IgD-negative memory B cell (primary cell): ENCODE measurements at regions not wholly inside any gene's neighbourhood (a gene's known extent, or its start where the extent isn't known, plus 50 kb on each side); places are given as distances from the start of the nearest gene placed in this dataset.

ENCODE experiments used
- H3K27ac Mint-ChIP-seq, 3 donors: one replicate each; pipeline ENCODE4 v1.8.0; 2020 to 2022; ENCODE audit warnings: mild to moderate bottlenecking in 3 of 3, mixed read lengths in 3 of 3, moderate library complexity in 1 of 3
- H3K27me3 Mint-ChIP-seq: one replicate; pipeline ENCODE4 v1.8.0; 2021; ENCODE audit warnings: mixed read lengths
- H3K36me3 Mint-ChIP-seq: one replicate; pipeline ENCODE4 v1.8.0; 2020; ENCODE audit warnings: mild to moderate bottlenecking, mixed read lengths
- H3K4me1 Mint-ChIP-seq, 3 donors: one replicate each; pipeline ENCODE4 v1.8.0; 2020 to 2022; ENCODE audit warnings: mixed read lengths in 3 of 3, mild to moderate bottlenecking in 1 of 3
- H3K4me3 Mint-ChIP-seq, 4 donors: one replicate each; pipeline ENCODE4 v1.8.0; 2020 to 2022; ENCODE audit warnings: mild to moderate bottlenecking in 4 of 4, mixed read lengths in 4 of 4, moderate library complexity in 3 of 4
- H3K9me3 Mint-ChIP-seq, 3 donors: one replicate each; pipeline ENCODE4 v1.8.0; 2020 to 2021; ENCODE audit warnings: mixed read lengths in 3 of 3, mild to moderate bottlenecking in 1 of 3

DNA sequence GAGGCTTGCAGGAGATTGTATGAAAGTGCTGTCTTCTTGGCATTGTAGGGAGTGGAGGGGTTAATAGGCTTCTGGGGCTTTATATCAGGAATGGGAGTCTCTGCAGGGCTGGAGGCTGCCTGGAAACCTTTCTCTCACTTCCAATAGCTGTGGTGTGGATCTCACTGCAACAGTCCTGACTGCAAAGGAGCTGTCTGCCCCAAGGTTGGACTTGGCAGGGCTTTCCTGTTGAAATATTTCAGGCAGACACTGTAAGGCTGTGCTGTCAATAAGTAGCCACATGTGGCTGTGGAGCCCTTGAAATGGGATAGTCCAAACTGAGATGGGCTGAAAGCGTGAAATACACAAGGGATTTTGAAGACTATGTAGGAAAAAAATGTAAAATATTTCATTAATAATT is 399.1 kb upstream of the SPRED2 start:
- Mint-ChIP-seq H3K4me3 (no peak overlapping the region), H3K36me3 (no peaks in the 10 kb centered on the region), H3K9me3 (no peaks in the 10 kb centered on the region), H3K27me3 (peaks cover 9% of the 10 kb centered on the region), H3K4me1 (no peaks in the 10 kb centered on the region), H3K27ac (no peak overlapping the region)

DNA sequence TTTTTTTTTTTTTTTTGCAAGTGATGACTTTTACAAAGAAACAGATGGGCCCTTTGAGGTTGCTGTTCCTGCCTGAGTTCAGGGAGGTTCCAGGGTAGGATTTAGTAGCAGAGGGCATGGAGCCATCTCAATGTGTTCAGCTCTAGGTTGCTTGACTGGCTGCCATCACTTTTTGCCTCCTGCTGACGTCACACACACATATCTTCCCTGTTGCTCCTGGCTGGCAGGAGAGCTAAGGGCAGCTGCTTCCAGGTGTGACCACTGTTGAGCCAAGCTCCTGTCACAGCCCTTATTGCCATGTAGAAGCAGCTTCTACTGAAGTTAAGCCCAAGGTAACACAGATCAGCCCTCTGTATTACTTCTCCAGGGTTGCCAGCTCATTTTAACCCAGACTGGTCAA is 394.2 kb upstream of the SPRED2 start:
- H3K27ac Mint-ChIP-seq: no peak overlapping the region
- peaks cover 12% of the 10 kb centered on the region for H3K27me3 Mint-ChIP-seq

DNA sequence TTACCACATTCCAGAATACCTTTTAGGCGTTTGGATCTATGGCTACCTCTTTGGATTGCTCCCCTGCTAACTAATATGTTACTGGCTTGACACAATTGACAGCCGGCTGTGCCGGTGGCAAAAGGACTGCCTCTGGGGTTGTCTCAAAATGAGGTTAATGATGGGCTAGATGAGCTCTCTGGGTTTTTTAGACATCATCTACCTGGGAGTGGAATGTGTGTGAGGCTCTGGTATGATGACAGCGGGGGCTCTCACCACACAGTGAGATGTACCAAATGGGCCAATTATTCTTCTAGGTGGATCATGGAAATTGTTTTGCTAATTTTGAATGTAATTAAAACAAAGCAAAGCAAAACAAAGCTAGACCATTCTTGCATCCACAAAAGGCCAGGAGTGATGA is 391.1 kb upstream of the SPRED2 start:
- no peaks in the 10 kb centered on the region for H3K4me1 Mint-ChIP-seq

More for the DNA sequence above, 394.2 kb upstream of the SPRED2 start:
- Mint-ChIP-seq H3K36me3 (no peaks in the 10 kb centered on the region), H3K4me1 (no peaks in the 10 kb centered on the region), H3K4me3 (no peak overlapping the region), H3K9me3 (peaks cover 0 to 3% (median 2%) of the 10 kb centered on the region in 3 donors)

DNA sequence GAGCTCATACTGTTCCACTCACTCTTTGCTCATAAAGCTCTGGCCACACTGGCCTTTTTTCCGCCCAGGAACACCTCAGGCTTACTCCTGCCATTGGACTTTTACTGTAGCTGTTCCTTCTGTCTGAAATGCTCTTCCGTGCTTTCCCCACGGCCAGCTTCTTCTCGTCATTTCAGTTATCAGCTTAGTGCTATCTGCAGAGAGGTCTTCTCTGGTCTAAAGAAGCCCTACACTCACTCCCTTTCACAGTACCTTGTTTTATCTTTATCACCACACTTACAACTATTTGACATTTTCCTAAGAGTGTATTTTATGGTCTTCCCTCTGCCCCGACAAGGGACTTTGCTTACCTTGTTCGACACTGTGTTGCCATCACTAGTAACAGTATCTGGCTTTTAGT is 388.1 kb upstream of the SPRED2 start:
- Mint-ChIP-seq H3K27me3 (peaks cover 4% of the 10 kb centered on the region), H3K36me3 (no peaks in the 10 kb centered on the region), H3K27ac (no peak overlapping the region), H3K4me3 (no peak overlapping the region), H3K4me1 (no peaks in the 10 kb centered on the region), H3K9me3 (peaks cover 0 to 4% (median 2%) of the 10 kb centered on the region in 3 donors)

More for the DNA sequence above, 391.1 kb upstream of the SPRED2 start:
- H3K27me3 Mint-ChIP-seq: peaks cover 4% of the 10 kb centered on the region
- H3K36me3 Mint-ChIP-seq: no peaks in the 10 kb centered on the region
- H3K4me3 Mint-ChIP-seq: no peak overlapping the region
- peaks cover 0 to 4% (median 2%) of the 10 kb centered on the region in 3 donors for H3K9me3 Mint-ChIP-seq
- no peak overlapping the region for H3K27ac Mint-ChIP-seq

DNA sequence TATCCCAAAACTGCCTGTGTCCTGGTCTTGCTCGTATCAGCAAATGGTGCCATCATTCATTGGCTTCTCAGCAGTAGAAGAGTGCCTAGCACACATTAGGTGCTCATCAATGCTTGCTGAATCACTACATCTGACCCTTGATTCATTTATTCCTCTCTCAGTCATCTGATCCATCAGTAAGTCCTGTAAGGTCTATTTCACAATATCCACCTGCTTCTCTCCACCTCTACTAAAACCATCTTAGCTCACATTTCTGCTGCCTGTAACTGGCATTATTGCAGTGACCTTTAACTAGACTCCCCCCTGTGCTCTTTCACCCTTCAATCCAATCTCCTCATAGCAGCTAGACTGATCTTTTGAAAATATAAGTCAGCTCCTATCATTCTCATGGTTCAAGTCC is 387.6 kb upstream of the SPRED2 start:
- Mint-ChIP-seq H3K4me3 (no peak overlapping the region), H3K36me3 (no peaks in the 10 kb centered on the region), H3K27ac (no peak overlapping the region), H3K27me3 (peaks cover 4% of the 10 kb centered on the region), H3K4me1 (no peaks in the 10 kb centered on the region), H3K9me3 (peaks cover 0 to 4% (median 2%) of the 10 kb centered on the region in 3 donors)

DNA sequence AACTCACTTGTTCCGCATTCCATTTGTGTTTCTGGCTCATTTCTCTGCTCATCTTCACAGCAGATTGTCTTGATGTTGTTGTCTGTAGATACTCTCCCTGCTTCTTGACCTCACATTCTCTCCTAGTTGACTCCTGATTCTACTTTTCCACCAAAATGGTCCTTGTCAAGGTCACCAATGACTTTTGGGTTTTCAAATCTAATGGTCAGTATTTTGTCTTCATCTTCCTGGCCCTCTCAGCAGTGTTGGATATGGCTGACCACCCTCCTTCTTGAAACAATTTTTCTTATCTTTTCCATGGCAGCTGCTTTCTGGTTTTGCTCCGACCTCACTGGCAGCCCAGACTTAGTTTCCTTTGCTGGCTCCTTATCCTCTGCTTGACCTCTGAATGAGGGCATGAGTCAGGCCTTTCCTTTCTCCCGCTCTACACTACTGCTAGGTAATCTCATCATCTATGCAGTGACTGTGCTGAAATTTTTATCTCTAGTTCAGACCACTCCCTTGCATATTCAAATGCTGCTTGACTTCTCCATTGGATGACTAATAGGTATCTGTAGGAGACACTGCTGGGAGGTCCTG is 386.6 kb upstream of the SPRED2 start:
- Mint-ChIP-seq H3K27me3 (peaks cover 4% of the 10 kb centered on the region), H3K9me3 (peaks cover 0 to 4% (median 2%) of the 10 kb centered on the region in 3 donors), H3K4me1 (no peaks in the 10 kb centered on the region), H3K27ac (no peak overlapping the region), H3K4me3 (no peak overlapping the region), H3K36me3 (no peaks in the 10 kb centered on the region)

DNA sequence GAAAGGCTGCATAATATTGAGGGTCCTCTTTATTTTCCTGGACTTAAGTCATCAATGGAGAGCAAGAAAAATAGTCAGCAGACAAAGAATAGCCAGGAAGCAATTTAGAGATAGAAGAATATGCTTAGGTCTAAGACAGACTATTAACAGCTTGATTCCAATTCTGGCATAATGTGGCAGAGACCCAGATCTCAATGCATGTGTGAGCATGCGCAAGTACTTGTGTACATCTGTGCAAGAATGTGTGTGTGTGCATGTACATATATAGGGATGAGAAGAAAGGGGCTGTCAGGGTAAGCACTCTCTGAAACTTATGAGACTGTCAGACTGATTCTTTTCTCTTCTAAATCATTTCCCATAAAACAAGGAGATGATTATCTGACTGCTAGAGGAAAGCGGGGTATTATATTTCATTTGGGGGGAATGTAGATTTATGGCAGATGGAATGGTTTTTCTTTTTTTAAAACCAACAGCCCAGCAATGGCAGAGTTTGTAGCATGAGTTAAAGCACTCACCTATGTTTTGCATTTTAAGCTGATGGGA is 381.3 kb upstream of the SPRED2 start:
- Mint-ChIP-seq H3K27ac (no peak overlapping the region), H3K36me3 (no peaks in the 10 kb centered on the region), H3K4me1 (no peaks in the 10 kb centered on the region), H3K9me3 (peaks cover 1 to 3% (median 2%) of the 10 kb centered on the region in 3 donors), H3K27me3 (no peaks in the 10 kb centered on the region), H3K4me3 (no peak overlapping the region)

DNA sequence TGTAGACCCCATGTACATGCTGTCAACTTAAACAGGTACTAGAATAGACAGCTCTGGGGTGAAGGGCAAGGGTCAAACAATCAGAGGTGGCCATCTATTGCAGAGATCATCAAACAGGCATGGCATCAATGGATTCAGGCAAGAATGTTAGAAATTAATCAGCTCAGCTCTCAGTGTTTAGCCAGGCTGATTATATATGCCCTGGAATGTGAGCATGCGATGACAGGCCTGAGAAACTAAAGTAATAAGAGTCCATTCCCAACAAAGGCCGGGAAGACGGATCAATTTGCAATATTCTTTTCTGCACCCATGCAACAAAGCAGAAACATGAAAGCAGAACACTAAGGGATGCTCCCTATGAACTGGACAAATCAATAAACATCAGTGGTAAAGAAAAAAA is 380.5 kb upstream of the SPRED2 start:
- H3K4me3 Mint-ChIP-seq: no peak overlapping the region
- H3K27ac Mint-ChIP-seq: no peak overlapping the region
- H3K9me3 Mint-ChIP-seq: peaks cover 4 to 11% (median 4%) of the 10 kb centered on the region in 3 donors
- peaks cover 2% of the 10 kb centered on the region for H3K36me3 Mint-ChIP-seq
- no peaks in the 10 kb centered on the region for H3K4me1 Mint-ChIP-seq
- no peaks in the 10 kb centered on the region for H3K27me3 Mint-ChIP-seq

DNA sequence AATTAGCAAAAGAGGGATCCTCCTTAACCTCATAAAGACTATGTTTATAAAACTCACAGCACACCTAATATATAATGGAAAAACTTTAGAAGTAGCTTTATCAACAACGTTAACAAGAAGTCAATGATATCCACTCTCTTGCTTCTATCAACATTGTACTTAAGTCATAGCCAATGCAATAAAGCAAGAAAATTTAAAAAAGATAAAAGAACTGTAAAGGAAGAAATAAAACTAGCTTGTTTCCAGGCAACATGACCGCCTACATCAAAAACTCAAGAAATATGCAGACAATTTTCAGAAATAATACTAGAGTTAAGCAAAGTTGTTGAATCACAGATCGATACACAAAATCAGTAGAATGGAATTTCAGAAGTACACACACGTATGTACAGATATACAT is 375.5 kb upstream of the SPRED2 start:
- no peaks in the 10 kb centered on the region for H3K4me1 Mint-ChIP-seq
- H3K4me3 Mint-ChIP-seq: no peak overlapping the region
- peaks cover 3% of the 10 kb centered on the region for H3K27me3 Mint-ChIP-seq
- H3K27ac Mint-ChIP-seq: no peak overlapping the region
- peaks cover 7% of the 10 kb centered on the region for H3K36me3 Mint-ChIP-seq
- H3K9me3 Mint-ChIP-seq: peaks cover 4 to 24% (median 14%) of the 10 kb centered on the region in 3 donors

DNA sequence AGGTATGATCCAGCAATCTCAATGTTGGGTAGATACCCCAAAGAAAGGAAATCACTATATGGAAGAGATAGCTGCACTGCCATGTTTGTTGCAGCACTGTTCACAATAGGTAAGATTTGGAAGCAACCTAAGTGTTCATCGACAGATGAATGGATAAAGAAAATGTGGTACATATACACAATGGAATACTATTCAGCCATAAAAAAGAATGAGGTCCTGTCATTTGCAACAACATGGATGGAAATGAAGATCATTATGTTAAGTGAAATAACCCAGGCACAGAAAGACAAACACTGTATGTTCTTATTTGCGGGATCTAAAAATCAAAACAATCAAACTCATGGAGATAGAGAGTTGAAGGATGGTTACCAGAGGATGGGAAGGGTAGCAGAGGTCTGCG is 372.4 kb upstream of the SPRED2 start:
- Mint-ChIP-seq H3K4me3 (no peak overlapping the region), H3K36me3 (peaks cover 7% of the 10 kb centered on the region), H3K27ac (no peak overlapping the region), H3K4me1 (no peaks in the 10 kb centered on the region), H3K9me3 (peaks cover 4 to 24% (median 14%) of the 10 kb centered on the region in 3 donors), H3K27me3 (peaks cover 6% of the 10 kb centered on the region)

DNA sequence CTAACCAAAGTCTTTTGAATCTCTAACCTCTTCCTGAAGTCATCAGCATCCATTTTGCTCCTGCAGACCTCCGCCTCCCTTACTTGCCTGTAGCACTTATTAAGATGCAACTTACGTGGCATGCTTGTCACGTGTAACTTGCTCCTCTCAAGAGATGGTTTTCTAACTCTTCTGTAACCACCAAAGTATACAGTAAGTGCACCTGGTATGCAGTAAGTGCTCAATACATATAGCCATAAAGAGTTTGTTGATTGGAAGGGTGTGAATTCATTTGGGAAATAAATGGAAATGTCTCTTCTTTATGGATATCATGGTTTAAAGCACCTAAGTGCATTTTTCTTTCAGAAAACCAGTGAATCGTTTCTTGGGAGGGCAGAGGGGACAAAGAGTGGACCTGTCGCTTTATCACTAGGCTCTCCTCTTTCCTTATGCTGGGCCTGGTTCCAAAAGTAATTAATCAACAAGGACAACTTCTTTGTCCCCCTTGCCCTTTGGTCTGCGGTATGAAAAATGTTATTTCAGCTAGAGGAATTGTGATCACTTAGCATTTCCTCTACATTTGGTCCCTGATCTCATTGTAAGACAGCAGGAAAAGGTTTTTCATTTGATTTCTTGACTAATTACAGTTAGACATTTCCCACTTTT is 370.0 kb upstream of the SPRED2 start:
- peaks cover 6% of the 10 kb centered on the region for H3K27me3 Mint-ChIP-seq
- no peak overlapping the region for H3K4me3 Mint-ChIP-seq

DNA sequence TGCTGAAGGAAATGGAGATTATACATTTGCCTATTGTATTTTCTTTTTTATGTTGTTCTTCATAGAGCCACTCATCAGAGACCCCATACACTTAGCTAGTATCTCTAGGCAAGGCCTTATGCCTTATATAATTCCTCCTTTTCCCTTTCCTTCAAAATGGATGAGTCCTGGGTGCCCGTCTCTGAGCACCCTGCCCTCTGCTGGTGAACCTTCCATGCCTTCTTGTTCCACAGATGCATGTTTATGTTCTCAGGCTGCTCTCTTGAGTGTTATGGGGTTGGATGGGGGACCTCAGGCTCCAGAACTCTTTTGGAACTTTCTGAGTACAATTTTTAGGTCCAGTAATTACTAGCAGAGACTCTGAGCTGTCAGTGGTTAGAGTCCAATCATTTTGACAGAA is 368.6 kb upstream of the SPRED2 start:
- peaks cover 6% of the 10 kb centered on the region for H3K27me3 Mint-ChIP-seq
- H3K9me3 Mint-ChIP-seq: peaks cover 0 to 12% (median 4%) of the 10 kb centered on the region in 3 donors
- H3K4me1 Mint-ChIP-seq: no peaks in the 10 kb centered on the region
- H3K4me3 Mint-ChIP-seq: no peak overlapping the region
- peaks cover 5% of the 10 kb centered on the region for H3K36me3 Mint-ChIP-seq
- H3K27ac Mint-ChIP-seq: no peak overlapping the region

More for the DNA sequence above, 370.0 kb upstream of the SPRED2 start:
- Mint-ChIP-seq H3K27ac (no peak overlapping the region), H3K9me3 (peaks cover 0 to 10% (median 10%) of the 10 kb centered on the region in 3 donors), H3K4me1 (no peaks in the 10 kb centered on the region), H3K36me3 (peaks cover 5% of the 10 kb centered on the region)

DNA sequence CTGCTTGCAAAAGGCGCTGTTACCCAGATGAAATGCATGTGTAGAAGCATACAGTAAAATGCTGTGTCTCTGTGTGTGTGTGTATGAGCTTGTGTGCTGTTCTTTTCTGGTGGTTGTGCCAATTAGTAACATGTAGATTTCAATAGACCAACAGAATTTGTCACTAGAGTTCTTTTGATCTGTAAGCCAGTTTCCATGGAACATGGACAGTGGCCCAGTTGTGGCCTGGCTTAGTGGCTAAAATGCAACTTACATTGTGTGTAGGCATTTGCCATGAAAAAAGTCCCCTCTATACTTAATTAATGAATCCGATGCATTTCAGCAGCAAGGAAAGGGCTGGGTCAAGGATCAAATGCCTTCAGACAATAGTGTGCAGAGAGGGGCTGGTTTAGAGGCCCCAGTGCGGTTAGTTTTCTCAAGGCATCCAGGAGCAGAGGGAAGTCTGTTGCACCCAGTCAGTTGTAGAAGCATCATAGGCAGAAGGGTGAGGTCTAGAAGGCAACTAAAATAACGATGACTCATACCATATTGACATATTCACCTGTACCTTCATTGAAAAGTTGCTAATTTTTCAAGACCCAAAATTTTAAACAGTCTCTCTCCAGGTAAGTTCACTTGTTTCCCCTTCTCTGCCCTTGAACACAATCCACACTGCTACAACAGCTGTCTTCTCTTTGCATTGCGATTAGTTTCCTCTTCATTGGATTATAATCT is 366.9 kb upstream of the SPRED2 start:
- Mint-ChIP-seq H3K4me3 (no peak overlapping the region), H3K4me1 (no peaks in the 10 kb centered on the region), H3K36me3 (peaks cover 2% of the 10 kb centered on the region), H3K9me3 (peaks cover 0 to 4% (median 0%) of the 10 kb centered on the region in 3 donors), H3K27ac (no peak overlapping the region), H3K27me3 (peaks cover 7% of the 10 kb centered on the region)

DNA sequence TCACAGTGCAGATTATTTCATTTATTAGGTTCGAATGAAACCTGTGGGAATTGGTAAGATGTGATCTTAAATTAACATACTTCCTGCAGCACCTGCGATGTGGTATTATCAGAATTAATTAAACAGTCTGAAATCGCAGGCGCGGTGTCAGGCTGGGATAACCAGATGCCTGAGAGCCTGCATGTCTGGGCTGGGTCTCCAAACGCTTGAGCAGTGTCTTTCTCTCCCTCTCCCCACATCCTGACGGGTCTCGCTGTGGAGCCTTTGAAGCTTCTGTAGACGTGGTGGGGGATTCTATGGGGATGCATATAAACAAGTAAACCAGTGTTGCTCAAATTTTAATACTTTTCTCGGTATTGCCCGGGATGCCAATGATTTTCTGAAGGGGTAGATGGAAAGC is 366.2 kb upstream of the SPRED2 start:
- Mint-ChIP-seq H3K4me3 (no peak overlapping the region), H3K4me1 (no peaks in the 10 kb centered on the region), H3K36me3 (no peaks in the 10 kb centered on the region), H3K9me3 (peaks cover 0 to 4% (median 0%) of the 10 kb centered on the region in 3 donors), H3K27ac (no peak overlapping the region), H3K27me3 (peaks cover 7% of the 10 kb centered on the region)

DNA sequence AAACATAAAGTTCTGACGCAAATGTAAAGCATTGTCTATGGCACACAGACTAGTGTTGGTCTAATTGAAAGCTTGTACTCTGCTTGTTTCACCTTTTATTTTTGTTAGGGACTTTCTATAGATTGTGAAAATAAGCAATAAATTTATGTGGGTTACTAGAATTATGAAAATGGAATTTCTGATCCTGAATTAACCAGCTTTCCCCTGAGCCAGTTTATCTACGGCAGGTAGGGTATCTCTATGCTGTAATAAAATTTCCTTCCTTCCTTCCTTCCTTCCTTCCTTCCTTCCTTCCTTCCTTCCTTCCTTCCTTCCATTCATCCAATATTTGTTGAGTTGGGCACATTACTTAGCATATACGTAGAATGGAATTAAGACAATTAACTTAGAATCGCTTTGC is 362.6 kb upstream of the SPRED2 start:
- peaks cover 0 to 4% (median 0%) of the 10 kb centered on the region in 3 donors for H3K9me3 Mint-ChIP-seq
- H3K4me1 Mint-ChIP-seq: no peaks in the 10 kb centered on the region
- no peaks in the 10 kb centered on the region for H3K36me3 Mint-ChIP-seq
- H3K4me3 Mint-ChIP-seq: no peak overlapping the region
- no peak overlapping the region for H3K27ac Mint-ChIP-seq
- peaks cover 1% of the 10 kb centered on the region for H3K27me3 Mint-ChIP-seq
